ENCODE measurements at regions not wholly inside any gene's neighbourhood (a gene's known extent, or its start where the extent isn't known, plus 50 kb on each side); places are given as distances from the start of the nearest gene placed in this dataset.

DNA sequence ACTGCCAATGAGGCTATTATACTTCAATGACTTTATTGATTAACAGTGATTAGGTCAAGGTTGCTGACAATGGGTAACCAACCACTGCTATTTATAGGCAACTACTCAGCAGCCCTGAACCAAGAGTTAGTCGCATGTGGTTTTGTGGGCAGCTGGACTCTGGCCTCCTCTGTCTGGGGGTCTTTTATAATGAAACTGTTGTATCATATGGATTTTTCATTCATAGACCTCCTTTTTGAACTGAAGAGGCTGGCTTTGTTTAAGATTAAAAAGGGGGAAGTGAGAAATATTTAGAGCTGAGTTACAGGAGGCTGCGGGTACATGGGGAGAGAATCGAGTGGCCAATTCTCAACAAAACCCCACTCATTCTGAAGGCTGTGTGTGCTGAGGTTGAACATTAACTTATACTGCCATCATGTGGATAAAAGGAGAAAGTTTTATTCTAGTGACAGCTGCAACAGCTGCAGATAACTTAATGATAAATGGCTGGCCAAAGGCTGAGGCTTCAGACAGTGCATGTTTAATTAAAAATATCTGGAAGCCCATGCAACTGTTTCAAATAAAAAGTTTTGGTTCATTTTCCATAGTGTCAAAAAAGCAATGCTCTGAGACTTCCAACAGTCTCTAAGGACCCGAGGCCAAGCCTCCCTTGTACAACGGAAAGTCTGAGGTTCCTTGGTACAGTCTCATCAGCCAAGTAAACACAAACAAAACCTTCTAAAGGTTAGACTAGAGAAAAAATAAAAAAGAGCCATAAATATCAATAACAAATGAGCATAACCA lies 682.6 kb downstream of the KCNA4 start:
- H3K27ac ChIP-seq (ENCODE audit: low read depth, low read length), result no peak overlapping the region
- no peaks in the 10 kb centered on the region for H4K20me1 ChIP-seq (ENCODE audit: low read depth, low read length)
- no peaks in the 10 kb centered on the region for H3K9me3 ChIP-seq (ENCODE audit: insufficient read depth, low read length)
- no peaks in the 10 kb centered on the region for H3K79me2 ChIP-seq (ENCODE audit: insufficient read depth, low read length)
- no peak overlapping the region for H2AFZ ChIP-seq (ENCODE audit: low read depth, low read length, severe bottlenecking)
- TF ChIP-seq, protein P1, sequence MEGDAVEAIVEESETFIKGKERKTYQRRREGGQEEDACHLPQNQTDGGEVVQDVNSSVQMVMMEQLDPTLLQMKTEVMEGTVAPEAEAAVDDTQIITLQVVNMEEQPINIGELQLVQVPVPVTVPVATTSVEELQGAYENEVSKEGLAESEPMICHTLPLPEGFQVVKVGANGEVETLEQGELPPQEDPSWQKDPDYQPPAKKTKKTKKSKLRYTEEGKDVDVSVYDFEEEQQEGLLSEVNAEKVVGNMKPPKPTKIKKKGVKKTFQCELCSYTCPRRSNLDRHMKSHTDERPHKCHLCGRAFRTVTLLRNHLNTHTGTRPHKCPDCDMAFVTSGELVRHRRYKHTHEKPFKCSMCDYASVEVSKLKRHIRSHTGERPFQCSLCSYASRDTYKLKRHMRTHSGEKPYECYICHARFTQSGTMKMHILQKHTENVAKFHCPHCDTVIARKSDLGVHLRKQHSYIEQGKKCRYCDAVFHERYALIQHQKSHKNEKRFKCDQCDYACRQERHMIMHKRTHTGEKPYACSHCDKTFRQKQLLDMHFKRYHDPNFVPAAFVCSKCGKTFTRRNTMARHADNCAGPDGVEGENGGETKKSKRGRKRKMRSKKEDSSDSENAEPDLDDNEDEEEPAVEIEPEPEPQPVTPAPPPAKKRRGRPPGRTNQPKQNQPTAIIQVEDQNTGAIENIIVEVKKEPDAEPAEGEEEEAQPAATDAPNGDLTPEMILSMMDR (IDR thresholded peaks at IDR 0.05; ENCODE audit: insufficient read depth, low read length, poor library complexity, severe bottlenecking), result peak; percentile 24
- no peak for TF ChIP-seq EZH2phosphoT487 (conservative IDR thresholded peaks at IDR 0.05; ENCODE audit: low read length)
- H3F3A ChIP-seq (ENCODE audit: insufficient read depth), result no peaks in the 10 kb centered on the region
- H3K4me3 ChIP-seq (ENCODE audit: insufficient read depth, low read length, poor library complexity, severe bottlenecking), result no peak overlapping the region
- H3K4me2 ChIP-seq (ENCODE audit: low read depth, low read length, poor library complexity, severe bottlenecking), result no peak overlapping the region
- no peaks in the 10 kb centered on the region for H3K36me3 ChIP-seq (ENCODE audit: low read length)
- no peak overlapping the region for H3K9ac ChIP-seq (ENCODE audit: low read length)
- no peaks in the 10 kb centered on the region for H3K27me3 ChIP-seq (ENCODE audit: low read length)
- H3K9me2 ChIP-seq (replicated peaks; ENCODE audit: insufficient read depth, low read length), result no peaks in the 10 kb centered on the region

DNA sequence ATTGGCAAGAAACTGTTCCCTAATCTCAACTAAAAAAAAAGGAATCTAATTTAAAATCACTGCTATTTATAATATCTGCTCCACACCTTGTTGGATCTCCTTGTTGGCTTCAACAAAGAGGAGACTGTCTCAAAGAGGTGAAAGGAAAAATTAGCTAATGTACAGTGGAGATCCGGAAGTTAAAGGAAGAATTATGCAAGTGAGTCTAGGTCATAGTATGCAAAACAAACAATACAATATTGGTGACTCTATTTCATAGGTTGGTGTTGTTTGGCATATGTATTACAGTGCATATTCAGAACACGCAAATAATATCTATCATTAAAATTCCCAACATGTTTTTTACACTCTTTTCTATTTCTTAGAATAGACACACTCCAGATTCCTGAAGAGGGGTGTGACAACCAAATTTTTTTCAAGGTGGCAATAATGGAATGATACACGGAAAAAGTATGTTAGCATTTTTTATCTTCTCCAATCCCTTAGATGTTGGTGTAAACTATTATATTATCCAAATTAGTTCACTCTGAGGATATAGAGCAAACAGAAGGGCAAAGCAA lies 685.3 kb downstream of the KCNA4 start:
- Histone ChIP-seq H3K4me2 (ENCODE audit: low read depth, low read length, poor library complexity, severe bottlenecking) (no peak overlapping the region), H3K9me2 (replicated peaks; ENCODE audit: insufficient read depth, low read length) (no peaks in the 10 kb centered on the region), H3K36me3 (ENCODE audit: low read length) (no peaks in the 10 kb centered on the region), H3K27ac (ENCODE audit: low read depth, low read length) (no peak overlapping the region), H3K79me2 (ENCODE audit: insufficient read depth, low read length) (no peaks in the 10 kb centered on the region), H2AFZ (ENCODE audit: low read depth, low read length, severe bottlenecking) (no peak overlapping the region), H3K4me3 (ENCODE audit: insufficient read depth, low read length, poor library complexity, severe bottlenecking) (no peak overlapping the region), H3K27me3 (ENCODE audit: low read length) (no peaks in the 10 kb centered on the region), H3K9ac (ENCODE audit: low read length) (no peak overlapping the region), H3F3A (ENCODE audit: insufficient read depth) (no peaks in the 10 kb centered on the region), H3K9me3 (ENCODE audit: insufficient read depth, low read length) (no peaks in the 10 kb centered on the region), H4K20me1 (ENCODE audit: low read depth, low read length) (no peaks in the 10 kb centered on the region)
- TF ChIP-seq EZH2phosphoT487 (conservative IDR thresholded peaks at IDR 0.05; ENCODE audit: low read length), result no peak
- TF ChIP-seq, protein P1 (IDR thresholded peaks at IDR 0.05; ENCODE audit: insufficient read depth, low read length, poor library complexity, severe bottlenecking), result no peak

GRCh38 chr11:29328961-29329441 lies 687.8 kb downstream of the KCNA4 start:
- Histone ChIP-seq H3K9ac (ENCODE audit: low read length) (no peak overlapping the region), H3F3A (ENCODE audit: insufficient read depth) (no peaks in the 10 kb centered on the region), H3K9me2 (replicated peaks; ENCODE audit: insufficient read depth, low read length) (no peaks in the 10 kb centered on the region), H2AFZ (ENCODE audit: low read depth, low read length, severe bottlenecking) (no peak overlapping the region), H3K36me3 (ENCODE audit: low read length) (no peaks in the 10 kb centered on the region), H4K20me1 (ENCODE audit: low read depth, low read length) (no peaks in the 10 kb centered on the region), H3K27me3 (ENCODE audit: low read length) (no peaks in the 10 kb centered on the region), H3K79me2 (ENCODE audit: insufficient read depth, low read length) (no peaks in the 10 kb centered on the region), H3K27ac (ENCODE audit: low read depth, low read length) (no peak overlapping the region), H3K4me2 (ENCODE audit: low read depth, low read length, poor library complexity, severe bottlenecking) (no peak overlapping the region), H3K9me3 (ENCODE audit: insufficient read depth, low read length) (no peaks in the 10 kb centered on the region), H3K4me3 (ENCODE audit: insufficient read depth, low read length, poor library complexity, severe bottlenecking) (no peak overlapping the region)
- TF ChIP-seq, protein P1 (IDR thresholded peaks at IDR 0.05; ENCODE audit: insufficient read depth, low read length, poor library complexity, severe bottlenecking), result peak; percentile 41
- no peak for TF ChIP-seq EZH2phosphoT487 (conservative IDR thresholded peaks at IDR 0.05; ENCODE audit: low read length)

Measured in SU-DHL-6 (cell line).